Activated CD8-positive, alpha-beta memory T cell treated with anti-CD3 and anti-CD28 coated beads, Interleukin-2, amount 50 U/mL, for 1 hour (primary cell): ENCODE measurements at regions not wholly inside any gene's neighbourhood (a gene's known extent, or its start where the extent isn't known, plus 50 kb on each side); places are given as distances from the start of the nearest gene placed in this dataset.
"Not testable (repeated sequence)": the region's sequence is repeated elsewhere in the genome, so short reads cannot be mapped to it uniquely, and the experiment has no call there.

Experiments
- DNase-seq: peaks from one replicate; pipeline ENCODE4 v3.0.0-alpha.2; 2020; ENCODE audit errors: extremely low read depth

- DNase-seq: no peak
Measured at GRCh38 chr10:28444031-28444430, 88.9 kb upstream of the WAC start.

- no peak for DNase-seq
Measured at GRCh38 chr10:28445516-28445915, 87.4 kb upstream of the WAC start.

- DNase-seq: no peak
Measured at GRCh38 chr10:28449382-28449781, 83.5 kb upstream of the WAC start.

GRCh38 chr10:28449926-28450325, 83.0 kb upstream of the WAC start:
- no peak for DNase-seq

GRCh38 chr10:28453926-28454325, 79.0 kb upstream of the WAC start:
- no peak for DNase-seq

GRCh38 chr10:28457110-28457509, 75.8 kb upstream of the WAC start:
- DNase-seq: no peak

GRCh38 chr10:28457873-28458272, 75.0 kb upstream of the WAC start:
- DNase-seq: not testable (repeated sequence)

GRCh38 chr10:28459453-28460144, 73.3 kb upstream of the WAC start:
- no peak for DNase-seq

- DNase-seq: no peak
Measured at GRCh38 chr10:28463141-28463540, 69.8 kb upstream of the WAC start.

- no peak for DNase-seq
Measured at GRCh38 chr10:28463676-28464395, 69.1 kb upstream of the WAC start.

- DNase-seq: no peak
Measured at GRCh38 chr10:28467615-28468014, 65.3 kb upstream of the WAC start.

GRCh38 chr10:28468707-28469483, 64.0 kb upstream of the WAC start:
- no peak for DNase-seq

GRCh38 chr10:28470873-28471651, 61.9 kb upstream of the WAC start:
- no peak for DNase-seq

GRCh38 chr10:28471652-28472050, 61.3 kb upstream of the WAC start:
- DNase-seq: no peak

GRCh38 chr10:28478646-28479045, 54.3 kb upstream of the WAC start:
- DNase-seq: no peak

GRCh38 chr10:28479425-28479865, 53.5 kb upstream of the WAC start:
- DNase-seq: no peak

GRCh38 chr10:28479927-28480627, 52.8 kb upstream of the WAC start:
- DNase-seq: no peak

GRCh38 chr10:28480628-28480965, 52.3 kb upstream of the WAC start:
- DNase-seq: no peak

- not testable (repeated sequence) for DNase-seq
Measured at GRCh38 chr10:28481346-28481745, 51.6 kb upstream of the WAC start.

- DNase-seq: no peak
Measured at GRCh38 chr10:28481968-28482367, 51.0 kb upstream of the WAC start.
